GM12874 (cell line): ENCODE measurements at regions not wholly inside any gene's neighbourhood (a gene's known extent, or its start where the extent isn't known, plus 50 kb on each side); places are given as distances from the start of the nearest gene placed in this dataset.

ENCODE experiments used
- TF ChIP-seq, protein P1 (sequence below): IDR thresholded peaks from 2 replicates; pipeline ENCODE4 v1.5.1; 2011; ENCODE audit warnings: low read depth, mild to moderate bottlenecking, control low read depth, low read length, moderate library complexity; ENCODE audit not compliant: insufficient read depth

DNA sequence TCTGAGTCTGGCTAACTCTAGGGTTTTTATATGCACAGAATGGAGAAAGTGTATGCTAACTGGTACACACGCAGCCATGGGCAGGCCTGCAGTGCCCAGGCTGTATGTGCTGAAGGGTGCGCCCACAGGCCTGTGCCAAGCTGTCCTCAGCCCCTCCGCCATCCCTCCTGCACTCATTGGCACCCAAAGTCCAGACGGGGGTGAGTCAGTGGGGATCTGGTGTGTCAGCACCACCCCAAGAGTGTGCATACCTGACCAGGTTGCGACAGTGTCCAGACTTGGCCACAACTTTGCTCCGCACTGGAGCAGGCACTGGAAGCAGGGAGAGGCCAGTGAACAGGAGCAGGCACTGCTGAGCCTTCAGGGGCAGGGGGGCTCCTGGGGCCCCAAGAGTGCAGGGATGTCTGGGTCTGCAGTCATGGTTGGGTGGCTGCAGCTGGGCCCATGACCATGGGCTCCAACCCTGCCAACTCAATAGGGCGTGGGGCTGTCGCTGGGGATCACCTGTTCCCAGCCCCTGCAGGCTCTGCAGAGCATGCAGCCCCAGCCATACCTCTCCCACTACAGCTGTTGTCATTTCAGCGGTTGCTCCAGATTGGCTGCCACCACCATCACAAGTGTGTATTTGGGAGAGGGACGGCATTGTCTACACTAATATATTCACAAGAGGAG lies 717.8 kb downstream of the EPHA7 start:
- TF ChIP-seq, protein P1, sequence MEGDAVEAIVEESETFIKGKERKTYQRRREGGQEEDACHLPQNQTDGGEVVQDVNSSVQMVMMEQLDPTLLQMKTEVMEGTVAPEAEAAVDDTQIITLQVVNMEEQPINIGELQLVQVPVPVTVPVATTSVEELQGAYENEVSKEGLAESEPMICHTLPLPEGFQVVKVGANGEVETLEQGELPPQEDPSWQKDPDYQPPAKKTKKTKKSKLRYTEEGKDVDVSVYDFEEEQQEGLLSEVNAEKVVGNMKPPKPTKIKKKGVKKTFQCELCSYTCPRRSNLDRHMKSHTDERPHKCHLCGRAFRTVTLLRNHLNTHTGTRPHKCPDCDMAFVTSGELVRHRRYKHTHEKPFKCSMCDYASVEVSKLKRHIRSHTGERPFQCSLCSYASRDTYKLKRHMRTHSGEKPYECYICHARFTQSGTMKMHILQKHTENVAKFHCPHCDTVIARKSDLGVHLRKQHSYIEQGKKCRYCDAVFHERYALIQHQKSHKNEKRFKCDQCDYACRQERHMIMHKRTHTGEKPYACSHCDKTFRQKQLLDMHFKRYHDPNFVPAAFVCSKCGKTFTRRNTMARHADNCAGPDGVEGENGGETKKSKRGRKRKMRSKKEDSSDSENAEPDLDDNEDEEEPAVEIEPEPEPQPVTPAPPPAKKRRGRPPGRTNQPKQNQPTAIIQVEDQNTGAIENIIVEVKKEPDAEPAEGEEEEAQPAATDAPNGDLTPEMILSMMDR = no peak

DNA sequence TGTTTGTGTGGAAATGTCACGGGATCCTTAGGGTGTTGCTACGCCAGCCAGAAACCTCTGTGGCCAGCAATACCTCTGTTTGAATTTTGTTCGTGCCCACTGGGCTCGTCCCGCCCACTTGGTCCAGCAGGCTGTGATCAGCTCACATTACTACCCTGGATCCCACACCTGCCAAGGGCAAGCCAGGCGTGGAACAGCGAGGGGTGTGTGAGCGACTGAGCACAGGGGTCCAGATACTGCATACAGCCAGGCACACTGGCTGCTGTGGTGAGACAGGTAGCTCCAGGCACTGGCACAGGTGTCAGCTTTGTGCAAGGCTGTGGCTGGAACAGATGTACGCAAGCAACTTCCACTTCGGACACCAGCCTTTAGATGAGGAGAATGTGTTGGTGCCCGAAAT lies 718.9 kb downstream of the EPHA7 start:
- TF ChIP-seq, protein P1 = no peak

DNA sequence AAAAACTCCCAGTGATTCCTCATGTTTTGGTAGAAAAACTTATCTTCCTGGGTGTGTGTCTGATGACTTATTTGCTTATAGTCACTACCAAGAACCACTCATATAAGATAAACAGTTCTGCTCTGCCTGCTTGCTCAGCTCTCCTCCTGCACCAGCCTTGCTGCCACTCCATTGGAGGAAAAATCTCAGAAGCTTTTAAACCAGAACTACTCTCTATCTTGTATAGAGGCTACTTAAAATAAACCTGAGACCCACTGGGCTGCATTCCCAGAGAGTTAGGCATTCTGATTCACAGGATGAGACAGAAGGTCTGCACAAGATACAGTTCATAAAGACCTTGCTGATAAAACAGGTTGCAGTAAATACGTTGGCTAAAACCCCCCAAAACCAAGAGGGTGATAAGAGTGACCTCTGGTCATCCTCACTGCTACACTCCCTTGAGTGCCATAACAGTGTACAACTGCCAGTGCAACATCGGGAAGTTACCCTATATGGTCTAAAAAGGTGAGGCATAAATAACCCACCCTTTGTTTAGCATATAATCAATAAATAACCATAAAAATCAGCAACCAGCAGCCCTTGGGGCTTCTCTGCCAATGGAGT lies 728.3 kb downstream of the EPHA7 start:
- TF ChIP-seq, protein P1 = no peak

DNA sequence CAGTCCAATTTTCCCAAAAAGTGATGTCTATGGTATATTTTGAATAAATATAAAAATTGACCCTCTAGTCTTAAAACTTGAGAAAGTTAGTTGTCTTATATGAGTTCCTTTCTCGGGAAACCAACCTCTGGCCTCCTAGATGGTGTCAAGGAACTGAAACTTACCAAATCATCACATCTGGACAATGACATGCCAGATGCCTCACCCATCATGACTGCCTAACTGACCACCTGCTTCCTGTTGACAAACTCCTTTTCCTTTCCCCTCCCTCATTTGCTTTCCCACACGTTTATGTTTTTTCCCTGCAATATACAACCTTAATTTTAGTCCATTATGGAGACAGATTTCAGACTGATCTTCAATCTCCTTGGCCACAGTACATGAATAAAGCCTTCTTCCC lies 731.0 kb downstream of the EPHA7 start:
- TF ChIP-seq, protein P1 = no peak

DNA sequence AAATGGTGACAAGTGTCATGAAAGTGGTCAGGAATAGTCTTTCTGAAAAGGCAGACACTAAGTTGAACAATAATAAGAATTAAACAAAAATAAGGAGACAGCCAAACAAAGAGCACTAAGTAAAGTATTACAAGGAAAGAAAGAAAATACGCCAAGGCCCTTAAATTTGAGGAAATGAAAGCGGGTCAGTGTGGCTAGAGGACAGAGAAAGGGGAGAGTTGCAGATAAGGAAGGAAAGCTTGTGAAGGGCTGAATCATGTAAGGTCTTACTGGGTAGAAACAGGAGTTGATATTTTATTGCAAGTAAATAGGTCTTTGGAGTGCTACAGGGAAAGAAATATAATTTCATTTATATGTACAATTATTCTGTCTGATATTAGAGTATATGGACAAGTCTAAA lies 732.1 kb downstream of the EPHA7 start:
- TF ChIP-seq, protein P1 = no peak

DNA sequence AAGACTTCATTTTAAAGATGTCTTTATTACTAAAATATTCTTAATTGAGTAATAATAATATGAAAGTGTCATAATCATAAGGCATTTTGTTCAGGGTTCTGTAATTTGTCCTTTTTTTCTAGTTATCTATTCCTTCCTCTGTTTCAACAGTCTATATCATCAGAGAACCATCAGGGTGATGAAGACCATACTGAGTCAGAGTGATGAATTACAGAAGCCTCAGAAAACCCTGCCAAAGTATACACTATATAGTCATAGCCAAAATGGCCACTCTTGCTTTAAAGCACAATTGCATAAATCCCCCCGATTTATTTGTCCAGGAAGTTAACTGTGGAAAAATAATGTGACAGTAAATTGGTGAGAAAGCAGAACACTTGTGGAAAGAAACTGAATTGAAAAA lies 735.0 kb downstream of the EPHA7 start:
- TF ChIP-seq, protein P1 = no peak

DNA sequence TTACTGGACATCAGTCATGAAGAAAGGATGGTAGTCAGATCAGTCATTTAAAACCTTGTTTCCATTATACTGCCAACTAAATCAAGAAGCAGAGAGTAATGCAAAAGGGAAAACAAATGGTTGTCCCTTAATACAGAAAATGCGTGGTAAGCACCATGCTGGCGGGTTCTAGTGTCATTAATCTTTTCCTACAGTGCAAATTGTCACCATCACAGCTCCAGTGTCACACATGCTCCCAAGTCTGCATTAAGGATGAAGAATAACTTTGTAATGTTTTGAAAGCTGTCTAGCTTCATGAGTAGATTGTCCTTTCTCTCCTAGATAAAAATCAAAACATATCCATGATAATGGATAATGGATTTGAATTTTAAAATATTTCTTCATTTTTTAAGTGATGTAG lies 735.6 kb downstream of the EPHA7 start:
- TF ChIP-seq, protein P1 = no peak
